GM23338 (cell line): ENCODE measurements at regions not wholly inside any gene's neighbourhood (a gene's known extent, or its start where the extent isn't known, plus 50 kb on each side); places are given as distances from the start of the nearest gene placed in this dataset.

Experiments
- ATAC-seq: fragments of 200-7000 bp; cut with Tn5 transposase; 3 replicates; pipeline ENCODE4 v1.9.1; 2020
- DNase-seq: peaks from one replicate; pipeline ENCODE4 v3.0.0-alpha.2; 2015; ENCODE audit warnings: low spot score
- H2AFZ ChIP-seq: fragments of 200-600 bp; sonication (generic); 2 replicates; pipeline ENCODE4 v1.8.0; 2016; ENCODE audit warnings: antibody characterized with exemption, mild to moderate bottlenecking, moderate library complexity
- H3F3A ChIP-seq: fragments of 200-600 bp; sonication (generic); replicated peaks from 2 replicates; pipeline ENCODE4 v1.8.0; 2017; ENCODE audit warnings: antibody characterized with exemption, mixed run types, low read depth
- H3K27ac ChIP-seq: fragments of 200-600 bp; sonication (generic); 2 replicates; pipeline ENCODE4 v1.6.1; 2016; ENCODE audit warnings: low read depth
- H3K27me3 ChIP-seq: fragments of 200-600 bp; sonication (generic); 2 replicates; pipeline ENCODE4 v1.8.0; 2016; ENCODE audit warnings: mild to moderate bottlenecking, mixed run types, moderate library complexity; ENCODE audit not compliant: insufficient read depth
- H3K36me3 ChIP-seq: fragments of 200-600 bp; sonication (generic); 2 replicates; pipeline ENCODE4 v1.8.0; 2016; ENCODE audit warnings: mild to moderate bottlenecking; ENCODE audit not compliant: insufficient read depth
- H3K4me1 ChIP-seq: fragments of 200-600 bp; sonication (generic); 2 replicates; pipeline ENCODE4 v1.8.0; 2016; ENCODE audit warnings: mild to moderate bottlenecking, moderate library complexity; ENCODE audit not compliant: insufficient read depth
- H3K4me2 ChIP-seq: fragments of 200-600 bp; sonication (generic); 2 replicates; pipeline ENCODE4 v1.7.1; 2017; ENCODE audit warnings: mixed run types
- H3K4me3 ChIP-seq: fragments of 200-600 bp; sonication (generic); 2 replicates; pipeline ENCODE4 v1.6.1; 2016; ENCODE audit warnings: mixed run types
- H3K79me2 ChIP-seq: fragments of 200-600 bp; sonication (generic); replicated peaks from 2 replicates; pipeline ENCODE4 v1.8.0; 2017; ENCODE audit warnings: mild to moderate bottlenecking; ENCODE audit not compliant: insufficient read depth
- H3K9me2 ChIP-seq: fragments of 200-600 bp; sonication (generic); 2 replicates; pipeline ENCODE4 v1.8.0; 2017; ENCODE audit not compliant: insufficient read depth
- H4K20me1 ChIP-seq: fragments of 200-600 bp; sonication (generic); replicated peaks from 2 replicates; pipeline ENCODE4 v1.8.0; 2017; ENCODE audit warnings: mild to moderate bottlenecking; ENCODE audit not compliant: insufficient read depth
- H3K27ac Mint-ChIP-seq: 2 replicates; pipeline ENCODE4 v1.8.0; 2020; ENCODE audit warnings: inconsistent platforms, mild to moderate bottlenecking, moderate library complexity, mixed read lengths
- H3K27me3 Mint-ChIP-seq: 3 replicates; pipeline ENCODE4 v1.8.0; 2022; ENCODE audit warnings: low read depth, mild to moderate bottlenecking, moderate library complexity, mixed read lengths, inconsistent platforms; ENCODE audit not compliant: insufficient read depth, poor library complexity
- H3K36me3 Mint-ChIP-seq: 3 replicates; pipeline ENCODE4 v1.8.0; 2021; ENCODE audit warnings: low read depth, mild to moderate bottlenecking, inconsistent platforms, moderate library complexity, mixed read lengths
- H3K4me1 Mint-ChIP-seq: 3 replicates; pipeline ENCODE4 v1.8.0; 2020; ENCODE audit warnings: mild to moderate bottlenecking, inconsistent platforms, mixed read lengths
- H3K4me3 Mint-ChIP-seq: 3 replicates; pipeline ENCODE4 v1.8.0; 2021; ENCODE audit warnings: moderate library complexity, mild to moderate bottlenecking, inconsistent platforms, mixed read lengths
- H3K9me3 Mint-ChIP-seq: 3 replicates; pipeline ENCODE4 v1.8.0; 2020; ENCODE audit warnings: moderate library complexity, mild to moderate bottlenecking, inconsistent platforms, mixed read lengths
- CREB1 ChIP-seq: fragments of 250-450 bp; sonication (Bioruptor Pico); IDR thresholded peaks from 2 replicates; pipeline ENCODE4 v1.5.0; 2020; ENCODE audit warnings: low read depth, mild to moderate bottlenecking, moderate library complexity
- EZH2 ChIP-seq: fragments of 200-600 bp; sonication (generic); IDR thresholded peaks from one replicate; pipeline ENCODE4 v1.8.0; 2017; ENCODE audit warnings: antibody characterized with exemption, mild to moderate bottlenecking, low read depth; ENCODE audit not compliant: unreplicated experiment
- EZH2phosphoT487 ChIP-seq: fragments of 200-600 bp; sonication (generic); IDR thresholded peaks from one replicate; pipeline ENCODE4 v1.8.1; 2018; ENCODE audit warnings: antibody characterized with exemption; ENCODE audit not compliant: unreplicated experiment
- JUNB ChIP-seq: IDR thresholded peaks from one replicate; pipeline ENCODE4 v1.6.1; 2016; ENCODE audit warnings: antibody characterized with exemption; ENCODE audit not compliant: unreplicated experiment
- NANOG ChIP-seq: IDR thresholded peaks from 2 replicates; pipeline ENCODE4 v1.6.1; 2016; ENCODE audit warnings: antibody characterized with exemption, borderline replicate concordance
- POLR2AphosphoS5 ChIP-seq: IDR thresholded peaks from 2 replicates; pipeline ENCODE4 v1.6.1; 2016; ENCODE audit warnings: antibody characterized with exemption, low read depth
- REST ChIP-seq: IDR thresholded peaks from one replicate; pipeline ENCODE4 v1.6.1; 2018; ENCODE audit warnings: antibody characterized with exemption; ENCODE audit not compliant: unreplicated experiment
- STAT1 ChIP-seq: IDR thresholded peaks from one replicate; pipeline ENCODE4 v1.6.1; 2016; ENCODE audit warnings: antibody characterized with exemption; ENCODE audit not compliant: unreplicated experiment
- ZNF114 ChIP-seq: fragments of 250-450 bp; sonication (Bioruptor Pico); IDR thresholded peaks from 2 replicates; pipeline ENCODE4 v1.5.0; 2020; ENCODE audit warnings: mild to moderate bottlenecking, moderate library complexity
- ZNF331 ChIP-seq: fragments of 250-450 bp; sonication (Bioruptor Pico); IDR thresholded peaks from 2 replicates; pipeline ENCODE4 v1.5.0; 2020; ENCODE audit warnings: low read depth, mild to moderate bottlenecking, moderate library complexity
- ZNF462 ChIP-seq: fragments of 250-450 bp; sonication (Bioruptor Pico); IDR thresholded peaks from 2 replicates; pipeline ENCODE4 v1.5.0; 2020; ENCODE audit warnings: mild to moderate bottlenecking, moderate library complexity
- TF ChIP-seq, protein P1 (sequence below): IDR thresholded peaks from 2 replicates; pipeline ENCODE4 v1.6.1; 2016; ENCODE audit warnings: antibody characterized with exemption
- TF ChIP-seq, protein P2 (sequence below), 2 experiments: fragments of 200-600 bp in 1 of 2; sonication (generic) in 1 of 2; conservative IDR thresholded peaks; 2 replicates each; pipeline versions ENCODE4 v1.5.1 to v1.6.1; 2016 to 2017; ENCODE audit warnings: antibody characterized with exemption in 2 of 2, low read depth in 2 of 2, mild to moderate bottlenecking in 2 of 2, moderate library complexity in 1 of 2

- TF ChIP-seq ZNF114 (CRISPR knock-in tag) = no peak
Measured at GRCh38 chr1:219060798-219061197, 112.9 kb upstream of the LYPLAL1 start (continued).

DNA sequence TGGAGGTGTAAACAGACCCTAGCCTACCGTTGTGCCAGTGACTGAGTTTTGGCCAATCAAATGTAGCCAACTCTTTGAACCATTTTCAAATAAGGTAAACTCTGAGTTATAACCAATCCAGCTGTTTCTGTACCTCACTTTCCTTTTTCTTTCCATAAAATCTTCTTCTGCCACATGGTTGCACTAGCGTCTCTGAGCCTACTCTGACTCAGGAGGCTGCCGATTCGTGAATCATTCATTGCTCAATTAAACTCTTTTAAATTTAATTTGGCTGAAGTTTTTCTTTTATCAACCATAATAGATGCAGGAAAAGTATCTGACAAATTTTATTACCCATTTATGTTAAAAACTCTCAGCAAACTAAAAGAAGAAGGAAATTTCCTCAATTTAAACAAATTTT lies 111.5 kb upstream of the LYPLAL1 start:
- no peaks in the 10 kb centered on the region for H3K36me3 ChIP-seq
- H4K20me1 ChIP-seq = no peaks in the 10 kb centered on the region
- H3K27me3 ChIP-seq = no peaks in the 10 kb centered on the region
- H3K79me2 ChIP-seq = no peaks in the 10 kb centered on the region
- H3K27me3 Mint-ChIP-seq = no peaks in the 10 kb centered on the region
- H3K4me3 ChIP-seq = no peak overlapping the region
- H3K9me3 Mint-ChIP-seq = no peaks in the 10 kb centered on the region
- H3K4me3 Mint-ChIP-seq = no peak overlapping the region
- ATAC-seq = no peak
- no peaks in the 10 kb centered on the region for H3K4me1 ChIP-seq
- H3K36me3 Mint-ChIP-seq = no peaks in the 10 kb centered on the region
- no peak overlapping the region for H2AFZ ChIP-seq
- H3K27ac Mint-ChIP-seq = no peak overlapping the region
- H3K9me2 ChIP-seq = no peaks in the 10 kb centered on the region
- no peak overlapping the region for H3K4me2 ChIP-seq
- no peak overlapping the region for H3K27ac ChIP-seq
- DNase-seq = no peak
- H3K4me1 Mint-ChIP-seq = no peaks in the 10 kb centered on the region
- TF ChIP-seq, protein P1, sequence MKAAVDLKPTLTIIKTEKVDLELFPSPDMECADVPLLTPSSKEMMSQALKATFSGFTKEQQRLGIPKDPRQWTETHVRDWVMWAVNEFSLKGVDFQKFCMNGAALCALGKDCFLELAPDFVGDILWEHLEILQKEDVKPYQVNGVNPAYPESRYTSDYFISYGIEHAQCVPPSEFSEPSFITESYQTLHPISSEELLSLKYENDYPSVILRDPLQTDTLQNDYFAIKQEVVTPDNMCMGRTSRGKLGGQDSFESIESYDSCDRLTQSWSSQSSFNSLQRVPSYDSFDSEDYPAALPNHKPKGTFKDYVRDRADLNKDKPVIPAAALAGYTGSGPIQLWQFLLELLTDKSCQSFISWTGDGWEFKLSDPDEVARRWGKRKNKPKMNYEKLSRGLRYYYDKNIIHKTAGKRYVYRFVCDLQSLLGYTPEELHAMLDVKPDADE = no peak
- TF ChIP-seq EZH2 (no peak), NANOG (no peak), POLR2AphosphoS5 (no peak), ZNF331 (CRISPR knock-in tag) (no peak), ZNF114 (CRISPR knock-in tag) (no peak), ZNF462 (no peak), REST (no peak), CREB1 (CRISPR knock-in tag) (no peak), STAT1 (no peak), EZH2phosphoT487 (no peak), JUNB (no peak)
- TF ChIP-seq, protein P2, sequence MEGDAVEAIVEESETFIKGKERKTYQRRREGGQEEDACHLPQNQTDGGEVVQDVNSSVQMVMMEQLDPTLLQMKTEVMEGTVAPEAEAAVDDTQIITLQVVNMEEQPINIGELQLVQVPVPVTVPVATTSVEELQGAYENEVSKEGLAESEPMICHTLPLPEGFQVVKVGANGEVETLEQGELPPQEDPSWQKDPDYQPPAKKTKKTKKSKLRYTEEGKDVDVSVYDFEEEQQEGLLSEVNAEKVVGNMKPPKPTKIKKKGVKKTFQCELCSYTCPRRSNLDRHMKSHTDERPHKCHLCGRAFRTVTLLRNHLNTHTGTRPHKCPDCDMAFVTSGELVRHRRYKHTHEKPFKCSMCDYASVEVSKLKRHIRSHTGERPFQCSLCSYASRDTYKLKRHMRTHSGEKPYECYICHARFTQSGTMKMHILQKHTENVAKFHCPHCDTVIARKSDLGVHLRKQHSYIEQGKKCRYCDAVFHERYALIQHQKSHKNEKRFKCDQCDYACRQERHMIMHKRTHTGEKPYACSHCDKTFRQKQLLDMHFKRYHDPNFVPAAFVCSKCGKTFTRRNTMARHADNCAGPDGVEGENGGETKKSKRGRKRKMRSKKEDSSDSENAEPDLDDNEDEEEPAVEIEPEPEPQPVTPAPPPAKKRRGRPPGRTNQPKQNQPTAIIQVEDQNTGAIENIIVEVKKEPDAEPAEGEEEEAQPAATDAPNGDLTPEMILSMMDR (conservative IDR thresholded peaks at IDR 0.05; ENCODE audit: low read depth in 2 of 2) = no peak
- no peaks in the 10 kb centered on the region for H3F3A ChIP-seq
